ENCODE measurements at regions not wholly inside any gene's neighbourhood (a gene's known extent, or its start where the extent isn't known, plus 50 kb on each side); places are given as distances from the start of the nearest gene placed in this dataset.

- TF ChIP-seq CTCF (tag by site-specific recombination; IDR thresholded peaks at IDR 0.05) = no peak
- TF ChIP-seq ZNF416 (tag by site-specific recombination; IDR thresholded peaks at IDR 0.05) = no peak
Observed at GRCh38 chr2:82994151-82994550, 1464.9 kb downstream of the SUCLG1 start.

Measured in HEK293 (cell line).